Endothelial cell of umbilical vein (primary cell): ENCODE measurements at regions not wholly inside any gene's neighbourhood (a gene's known extent, or its start where the extent isn't known, plus 50 kb on each side); places are given as distances from the start of the nearest gene placed in this dataset.

Experiments
- BruUV-seq: library from RNA; stranded (reverse); fragments of 400-500 nt; replicated peaks from 2 replicates; lab custom pipeline; 2021; lab: Mats Ljungman, UMichigan
- CTCF ChIA-PET: fragments of 300-600, 350-600 bp; sonication (Branson Sonifier 250); formaldehyde crosslinking; loops from one replicate; lab custom pipeline; 2021; ENCODE audit warnings: antibody characterized with exemption, inconsistent platforms; lab: Charles Lee
- POLR2A ChIA-PET: fragments of 300-600, 350-600 bp; sonication (Branson Sonifier 250); formaldehyde crosslinking; loops from one replicate; lab custom pipeline; 2021; ENCODE audit warnings: antibody characterized with exemption, inconsistent platforms; lab: Charles Lee
- DNase-seq: peaks from one replicate; pipeline ENCODE4 v3.0.0-alpha.2; 2011; ENCODE audit warnings: low read depth, low spot score
- FAIRE-seq: peaks from 2 replicates; lab custom pipeline; 2011; peaks lifted over from hg19 to GRCh38; lab: Jason Lieb, UNC
- H2AFZ ChIP-seq: 2 replicates; pipeline ENCODE4 v1.6.0; 2012; ENCODE audit warnings: low read depth, low read length, control low read depth, inconsistent platforms
- H3K27ac ChIP-seq: 2 replicates; pipeline ENCODE4 v1.5.1; 2011; ENCODE audit warnings: low read depth, mild to moderate bottlenecking, control low read depth, low read length, moderate library complexity; ENCODE audit not compliant: insufficient read depth
- H3K27me3 ChIP-seq, 2 experiments: 2 replicates each; pipeline versions ENCODE4 v1.6.0 to v1.6.1; 2011; ENCODE audit warnings: low read length in 2 of 2, mixed read lengths in 1 of 2; ENCODE audit not compliant: control insufficient read depth in 2 of 2, insufficient read depth in 2 of 2
- H3K36me3 ChIP-seq, 2 experiments: 2 replicates in 1 of 2; 3 replicates in 1 of 2; pipeline ENCODE4 v1.5.1; 2011; ENCODE audit warnings: low read length in 2 of 2, mild to moderate bottlenecking in 1 of 2, moderate library complexity in 1 of 2; ENCODE audit not compliant: control insufficient read depth in 2 of 2, insufficient read depth in 2 of 2; ENCODE audit errors: extremely low read depth in 1 of 2
- H3K4me1 ChIP-seq: 3 replicates; pipeline ENCODE4 v1.5.1; 2011; ENCODE audit warnings: mild to moderate bottlenecking, low read length; ENCODE audit not compliant: control insufficient read depth, insufficient read depth; ENCODE audit errors: extremely low read depth
- H3K4me2 ChIP-seq: 2 replicates; pipeline ENCODE4 v1.6.1; 2011; ENCODE audit warnings: low read length, control low read depth, mixed read lengths; ENCODE audit not compliant: insufficient read depth
- H3K4me3 ChIP-seq, 3 experiments: fragments of 200-600 bp in 1 of 3; sonication (generic), shearing (Covaris generic) in 1 of 3; replicated peaks in 1 of 3; 2 replicates each; pipeline ENCODE4 v1.5.1; 2011 to 2016; ENCODE audit warnings: control low read depth in 3 of 3, low read length in 3 of 3, mild to moderate bottlenecking in 2 of 3, inconsistent platforms in 1 of 3, low read depth in 1 of 3, moderate library complexity in 1 of 3; ENCODE audit not compliant: insufficient read depth in 1 of 3
- H3K79me2 ChIP-seq: 2 replicates; pipeline ENCODE4 v1.6.0; 2012; ENCODE audit warnings: low read length, inconsistent platforms; ENCODE audit not compliant: control insufficient read depth, insufficient read depth
- H3K9ac ChIP-seq: replicated peaks from 2 replicates; pipeline ENCODE3; 2011; ENCODE audit warnings: low read length, control low read depth; ENCODE audit not compliant: insufficient read depth; ENCODE audit errors: extremely low read depth
- H3K9me1 ChIP-seq: replicated peaks from 3 replicates; pipeline ENCODE4 v1.6.0; 2011; ENCODE audit warnings: mild to moderate bottlenecking, low read length; ENCODE audit not compliant: control insufficient read depth, insufficient read depth; ENCODE audit errors: extremely low read depth
- H3K9me3 ChIP-seq: replicated peaks from 2 replicates; pipeline ENCODE4 v1.5.1; 2012; ENCODE audit warnings: low read length, inconsistent platforms; ENCODE audit not compliant: control insufficient read depth, insufficient read depth
- H4K20me1 ChIP-seq: replicated peaks from 2 replicates; pipeline ENCODE3; 2011; ENCODE audit warnings: mild to moderate bottlenecking, low read length; ENCODE audit not compliant: control insufficient read depth, insufficient read depth; ENCODE audit errors: extremely low read depth
- CTCF ChIP-seq, 2 donors: IDR thresholded peaks; 1 replicate in 1 of 2; 2 replicates in 1 of 2; pipeline ENCODE4 v1.5.1; 2011; ENCODE audit warnings: low read length in 2 of 2, mild to moderate bottlenecking in 2 of 2, moderate library complexity in 2 of 2, control low read depth in 1 of 2, inconsistent platforms in 1 of 2, low read depth in 1 of 2; ENCODE audit not compliant: insufficient read depth in 1 of 2; ENCODE audit errors: extremely low read depth in 1 of 2
- EZH2 ChIP-seq: IDR thresholded peaks from 2 replicates; pipeline ENCODE4 v1.6.1; 2012; ENCODE audit warnings: borderline replicate concordance, low read depth, mild to moderate bottlenecking, moderate library complexity, low read length, inconsistent platforms; ENCODE audit not compliant: severe bottlenecking
- FOS ChIP-seq: IDR thresholded peaks from 2 replicates; pipeline ENCODE4 v1.6.1; 2011; ENCODE audit warnings: mild to moderate bottlenecking, low read length, moderate library complexity, borderline replicate concordance; ENCODE audit not compliant: insufficient read depth
- GATA2 ChIP-seq: IDR thresholded peaks from 2 replicates; pipeline ENCODE4 v1.7.0; 2011; ENCODE audit warnings: low read depth, mild to moderate bottlenecking, moderate library complexity, mixed read lengths, low read length; ENCODE audit not compliant: insufficient read length, insufficient read depth
- JUN ChIP-seq: IDR thresholded peaks from 2 replicates; pipeline ENCODE4 v1.6.1; 2011; ENCODE audit warnings: borderline replicate concordance, low read depth; ENCODE audit not compliant: insufficient read length, insufficient read depth
- MAX ChIP-seq: IDR thresholded peaks from 2 replicates; pipeline ENCODE4 v1.6.1; 2011; ENCODE audit not compliant: insufficient read depth, insufficient read length
- MYC ChIP-seq: IDR thresholded peaks from one replicate; pipeline ENCODE4 v1.6.1; 2011; ENCODE audit warnings: mild to moderate bottlenecking, low read depth, low read length
- POLR2A ChIP-seq: IDR thresholded peaks from 2 replicates; pipeline ENCODE4 v1.6.1; 2012; ENCODE audit warnings: low read depth, mild to moderate bottlenecking, control low read depth, low read length
- POLR2AphosphoS5 ChIP-seq: IDR thresholded peaks from 2 replicates; pipeline ENCODE4 v1.6.1; 2012; ENCODE audit warnings: low read depth, mild to moderate bottlenecking, control low read depth, low read length, moderate library complexity; ENCODE audit not compliant: insufficient read depth
- dilution Hi-C: fragments of 300-500 bp; cut with MboI; formaldehyde crosslinking; loops from one replicate; pipeline ENCODE4 v1.15.0; 2019; ENCODE audit warnings: low sequenced_read_pairs; ENCODE audit not compliant: extremely low pct_ligation_motif_present
- intact Hi-C: fragments of 100-400 bp; cut with micrococcal nuclease; formaldehyde crosslinking; loops from one replicate; pipeline ENCODE4 v1.10.0; 2022

GRCh38 chr6:101118136-101118396 is 236.9 kb upstream of the ASCC3 start:
- no peaks in the 10 kb centered on the region for H3K9me1 ChIP-seq
- ChIA-PET POLR2A (no interaction called here), CTCF (no interaction called here)
- H2AFZ ChIP-seq, result no peak overlapping the region
- H3K79me2 ChIP-seq, result no peaks in the 10 kb centered on the region
- TF ChIP-seq EZH2 (no peak), POLR2AphosphoS5 (no peak), JUN (no peak), POLR2A (no peak), FOS (no peak), MAX (no peak), CTCF (IDR thresholded peaks at IDR 0.05; ENCODE audit: extremely low read depth in 1 of 2, insufficient read depth in 1 of 2, low read depth in 1 of 2, low read length in 2 of 2) (no peak), GATA2 (no peak), MYC (no peak)
- no peak for DNase-seq
- dilution Hi-C loops, result no loop called here
- no peak overlapping the region for H3K4me3 ChIP-seq
- no peaks in the 10 kb centered on the region for H3K4me1 ChIP-seq
- no peaks in the 10 kb centered on the region for H3K9me3 ChIP-seq
- no peaks in the 10 kb centered on the region for H3K27me3 ChIP-seq
- intact Hi-C loops, result no loop called here
- BruUV-seq, result no TSS peak
- no peak overlapping the region for H3K27ac ChIP-seq
- no peaks in the 10 kb centered on the region for H4K20me1 ChIP-seq
- no peaks in the 10 kb centered on the region for H3K36me3 ChIP-seq
- H3K9ac ChIP-seq, result no peak overlapping the region
- no peak overlapping the region for H3K4me2 ChIP-seq
- no peak for FAIRE-seq
